Upper lobe of left lung (tissue), 4 donors: ENCODE measurements at regions not wholly inside any gene's neighbourhood (a gene's known extent, or its start where the extent isn't known, plus 50 kb on each side); places are given as distances from the start of the nearest gene placed in this dataset.

Experiments used
- CTCF ChIP-seq, 6 experiments: fragments of 450-650 bp in 4 of 6; fragments of 200-600 bp in 2 of 6; sonication (generic) in 2 of 6; IDR thresholded peaks; one replicate each; pipeline ENCODE4 v1.5.1; 2016 to 2019; ENCODE audit warnings: antibody characterized with exemption in 6 of 6
- EP300 ChIP-seq, 4 donors: sonication (generic); formaldehyde crosslinking; IDR thresholded peaks; one replicate each; pipeline ENCODE4 v1.5.1; 2017; ENCODE audit warnings: antibody characterized with exemption in 4 of 4, control low read depth in 2 of 4
- POLR2A ChIP-seq, 4 donors: fragments of 450-650 bp; IDR thresholded peaks; one replicate each; pipeline ENCODE4 v1.5.1; 2016 to 2017; ENCODE audit warnings: antibody characterized with exemption in 4 of 4, mild to moderate bottlenecking in 2 of 4
- POLR2AphosphoS5 ChIP-seq, 2 donors: sonication (generic); formaldehyde crosslinking; IDR thresholded peaks; one replicate each; pipeline ENCODE4 v1.5.1; 2017; ENCODE audit warnings: antibody characterized with exemption in 2 of 2

- TF ChIP-seq EP300 (IDR thresholded peaks at IDR 0.05) (no peak), POLR2A (IDR thresholded peaks at IDR 0.05) (no peak), CTCF (IDR thresholded peaks at IDR 0.05) (no peak), POLR2AphosphoS5 (IDR thresholded peaks at IDR 0.05) (no peak)
Measured at GRCh38 chr4:180530787-180531186, 1712.4 kb upstream of the TENM3 start.
